ENCODE measurements at regions not wholly inside any gene's neighbourhood (a gene's known extent, or its start where the extent isn't known, plus 50 kb on each side); places are given as distances from the start of the nearest gene placed in this dataset.
A peak's percentile ranks its signal among the peaks of the same experiment; 100 is the strongest.

DNA sequence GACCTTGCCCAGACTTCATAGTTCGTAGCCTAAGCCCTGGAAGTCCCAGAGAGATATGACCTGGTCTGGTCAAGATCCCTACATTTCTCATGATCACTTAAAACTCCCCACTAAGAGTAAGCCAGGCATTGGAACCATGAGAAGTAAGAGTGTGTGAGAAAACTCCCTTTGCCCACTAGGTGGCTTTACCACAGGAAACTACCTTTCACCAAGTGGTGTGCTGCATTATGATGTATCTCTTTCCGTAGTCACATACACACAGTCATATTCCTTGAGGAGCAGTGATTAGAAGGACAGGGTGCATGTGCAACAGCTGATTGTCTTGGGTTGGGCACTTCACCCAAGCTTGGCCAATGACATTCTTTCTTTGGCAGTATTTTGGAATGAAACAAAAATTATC is 639.3 kb downstream of the KCNJ2 start:
- H3K4me2 ChIP-seq: no peak overlapping the region
- H3F3A ChIP-seq (replicated peaks; ENCODE audit: low read depth): no peaks in the 10 kb centered on the region
- H3K27ac Mint-ChIP-seq: no peak overlapping the region
- peaks cover 4% of the 10 kb centered on the region; the same call in 1 of the 3 replicates for H3K9me3 Mint-ChIP-seq
- peaks cover 2% of the 10 kb centered on the region for H3K27me3 Mint-ChIP-seq (ENCODE audit: insufficient read depth, low read depth, poor library complexity)
- no peak overlapping the region for H2AFZ ChIP-seq
- H3K36me3 ChIP-seq (ENCODE audit: insufficient read depth): no peaks in the 10 kb centered on the region
- DNase-seq (ENCODE audit: low spot score) (peak; percentile 59), ATAC-seq (peak; percentile 72)
- H3K4me1 ChIP-seq (ENCODE audit: insufficient read depth): no peaks in the 10 kb centered on the region
- 0 out of 2 replicates have a peak, but pooled peaks cover 3% of the 10 kb centered on the region for H3K9me2 ChIP-seq (ENCODE audit: insufficient read depth)
- H3K4me3 Mint-ChIP-seq: no peak overlapping the region
- TF ChIP-seq, protein P1, sequence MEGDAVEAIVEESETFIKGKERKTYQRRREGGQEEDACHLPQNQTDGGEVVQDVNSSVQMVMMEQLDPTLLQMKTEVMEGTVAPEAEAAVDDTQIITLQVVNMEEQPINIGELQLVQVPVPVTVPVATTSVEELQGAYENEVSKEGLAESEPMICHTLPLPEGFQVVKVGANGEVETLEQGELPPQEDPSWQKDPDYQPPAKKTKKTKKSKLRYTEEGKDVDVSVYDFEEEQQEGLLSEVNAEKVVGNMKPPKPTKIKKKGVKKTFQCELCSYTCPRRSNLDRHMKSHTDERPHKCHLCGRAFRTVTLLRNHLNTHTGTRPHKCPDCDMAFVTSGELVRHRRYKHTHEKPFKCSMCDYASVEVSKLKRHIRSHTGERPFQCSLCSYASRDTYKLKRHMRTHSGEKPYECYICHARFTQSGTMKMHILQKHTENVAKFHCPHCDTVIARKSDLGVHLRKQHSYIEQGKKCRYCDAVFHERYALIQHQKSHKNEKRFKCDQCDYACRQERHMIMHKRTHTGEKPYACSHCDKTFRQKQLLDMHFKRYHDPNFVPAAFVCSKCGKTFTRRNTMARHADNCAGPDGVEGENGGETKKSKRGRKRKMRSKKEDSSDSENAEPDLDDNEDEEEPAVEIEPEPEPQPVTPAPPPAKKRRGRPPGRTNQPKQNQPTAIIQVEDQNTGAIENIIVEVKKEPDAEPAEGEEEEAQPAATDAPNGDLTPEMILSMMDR (conservative IDR thresholded peaks at IDR 0.05; ENCODE audit: low read depth in 2 of 2): peak; percentile 68 to 70
- TF ChIP-seq ETS1 (IDR thresholded peaks at IDR 0.05) (no peak), EZH2phosphoT487 (IDR thresholded peaks at IDR 0.05; ENCODE audit: unreplicated experiment) (no peak), ZNF331 (CRISPR knock-in tag; IDR thresholded peaks at IDR 0.05; ENCODE audit: low read depth) (no peak), POLR2AphosphoS5 (IDR thresholded peaks at IDR 0.05; ENCODE audit: low read depth) (no peak)
- TF ChIP-seq, protein P2, sequence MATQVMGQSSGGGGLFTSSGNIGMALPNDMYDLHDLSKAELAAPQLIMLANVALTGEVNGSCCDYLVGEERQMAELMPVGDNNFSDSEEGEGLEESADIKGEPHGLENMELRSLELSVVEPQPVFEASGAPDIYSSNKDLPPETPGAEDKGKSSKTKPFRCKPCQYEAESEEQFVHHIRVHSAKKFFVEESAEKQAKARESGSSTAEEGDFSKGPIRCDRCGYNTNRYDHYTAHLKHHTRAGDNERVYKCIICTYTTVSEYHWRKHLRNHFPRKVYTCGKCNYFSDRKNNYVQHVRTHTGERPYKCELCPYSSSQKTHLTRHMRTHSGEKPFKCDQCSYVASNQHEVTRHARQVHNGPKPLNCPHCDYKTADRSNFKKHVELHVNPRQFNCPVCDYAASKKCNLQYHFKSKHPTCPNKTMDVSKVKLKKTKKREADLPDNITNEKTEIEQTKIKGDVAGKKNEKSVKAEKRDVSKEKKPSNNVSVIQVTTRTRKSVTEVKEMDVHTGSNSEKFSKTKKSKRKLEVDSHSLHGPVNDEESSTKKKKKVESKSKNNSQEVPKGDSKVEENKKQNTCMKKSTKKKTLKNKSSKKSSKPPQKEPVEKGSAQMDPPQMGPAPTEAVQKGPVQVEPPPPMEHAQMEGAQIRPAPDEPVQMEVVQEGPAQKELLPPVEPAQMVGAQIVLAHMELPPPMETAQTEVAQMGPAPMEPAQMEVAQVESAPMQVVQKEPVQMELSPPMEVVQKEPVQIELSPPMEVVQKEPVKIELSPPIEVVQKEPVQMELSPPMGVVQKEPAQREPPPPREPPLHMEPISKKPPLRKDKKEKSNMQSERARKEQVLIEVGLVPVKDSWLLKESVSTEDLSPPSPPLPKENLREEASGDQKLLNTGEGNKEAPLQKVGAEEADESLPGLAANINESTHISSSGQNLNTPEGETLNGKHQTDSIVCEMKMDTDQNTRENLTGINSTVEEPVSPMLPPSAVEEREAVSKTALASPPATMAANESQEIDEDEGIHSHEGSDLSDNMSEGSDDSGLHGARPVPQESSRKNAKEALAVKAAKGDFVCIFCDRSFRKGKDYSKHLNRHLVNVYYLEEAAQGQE (IDR thresholded peaks at IDR 0.05; ENCODE audit: unreplicated experiment): no peak
- no peaks in the 10 kb centered on the region for H3K27me3 ChIP-seq (ENCODE audit: insufficient read depth)
- no peaks in the 10 kb centered on the region for H3K36me3 Mint-ChIP-seq (ENCODE audit: low read depth)
- H3K4me1 Mint-ChIP-seq: no peaks in the 10 kb centered on the region
- no peak overlapping the region for H3K4me3 ChIP-seq
- no peak overlapping the region for H3K27ac ChIP-seq (ENCODE audit: low read depth)
- H3K79me2 ChIP-seq (replicated peaks; ENCODE audit: insufficient read depth): no peaks in the 10 kb centered on the region
- H4K20me1 ChIP-seq (replicated peaks; ENCODE audit: insufficient read depth): no peaks in the 10 kb centered on the region

DNA sequence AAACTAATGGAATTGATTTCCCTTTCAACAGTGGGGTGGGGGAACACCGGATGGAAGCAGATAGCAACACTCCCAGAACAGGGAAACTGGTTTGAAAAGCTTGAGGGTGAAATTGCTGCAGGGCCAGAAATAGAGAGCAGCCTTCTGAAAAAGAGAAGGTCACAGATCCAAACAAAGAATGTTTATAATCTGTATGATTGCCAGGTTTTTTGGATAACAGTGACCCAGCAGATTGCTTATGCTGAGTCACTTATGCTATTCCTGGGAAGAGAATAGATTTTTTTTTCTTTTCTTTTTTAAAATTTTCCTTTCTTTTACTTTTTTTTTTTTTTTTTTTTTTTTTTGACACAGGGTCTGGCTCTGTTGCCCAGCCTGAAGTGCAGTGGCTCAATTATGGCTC is 641.3 kb downstream of the KCNJ2 start:
- TF ChIP-seq POLR2AphosphoS5 (IDR thresholded peaks at IDR 0.05; ENCODE audit: low read depth) (no peak), JUNB (IDR thresholded peaks at IDR 0.05; ENCODE audit: unreplicated experiment) (no peak), NANOG (IDR thresholded peaks at IDR 0.05; ENCODE audit: borderline replicate concordance) (no peak), EZH2 (IDR thresholded peaks at IDR 0.05; ENCODE audit: low read depth, unreplicated experiment) (no peak), ZNF114 (CRISPR knock-in tag; IDR thresholded peaks at IDR 0.05) (no peak), ZNF331 (CRISPR knock-in tag; IDR thresholded peaks at IDR 0.05; ENCODE audit: low read depth) (no peak)
- no peak overlapping the region for H3K4me2 ChIP-seq

More for the DNA sequence above, 641.3 kb downstream of the KCNJ2 start:
- Histone ChIP-seq H3K9me2 (ENCODE audit: insufficient read depth) (0 out of 2 replicates have a peak, but pooled peaks cover 3% of the 10 kb centered on the region), H3K4me3 (no peak overlapping the region), H4K20me1 (replicated peaks; ENCODE audit: insufficient read depth) (no peaks in the 10 kb centered on the region), H3K4me1 (ENCODE audit: insufficient read depth) (no peaks in the 10 kb centered on the region), H2AFZ (peak overlapping the region; percentile 72; the same call in 1 of the 2 replicates), H3K36me3 (ENCODE audit: insufficient read depth) (no peaks in the 10 kb centered on the region), H3K27ac (ENCODE audit: low read depth) (no peak overlapping the region), H3K79me2 (replicated peaks; ENCODE audit: insufficient read depth) (no peaks in the 10 kb centered on the region), H3F3A (replicated peaks; ENCODE audit: low read depth) (no peaks in the 10 kb centered on the region), H3K27me3 (ENCODE audit: insufficient read depth) (no peaks in the 10 kb centered on the region)
- Mint-ChIP-seq H3K4me3 (no peak overlapping the region), H3K27ac (no peak overlapping the region), H3K9me3 (no peaks in the 10 kb centered on the region), H3K27me3 (ENCODE audit: insufficient read depth, low read depth, poor library complexity) (peaks cover 2% of the 10 kb centered on the region), H3K36me3 (ENCODE audit: low read depth) (no peaks in the 10 kb centered on the region), H3K4me1 (no peaks in the 10 kb centered on the region)
- no peak for ATAC-seq
- DNase-seq (ENCODE audit: low spot score): no peak

All from GM23338 (cell line).